Endothelial cell of umbilical vein (primary cell): ENCODE measurements at regions not wholly inside any gene's neighbourhood (a gene's known extent, or its start where the extent isn't known, plus 50 kb on each side); places are given as distances from the start of the nearest gene placed in this dataset.

Source experiments
- CTCF ChIP-seq, 2 donors: IDR thresholded peaks; 1 replicate in 1 of 2; 2 replicates in 1 of 2; pipeline ENCODE4 v1.5.1; 2011; ENCODE audit warnings: low read length in 2 of 2, mild to moderate bottlenecking in 2 of 2, moderate library complexity in 2 of 2, control low read depth in 1 of 2, inconsistent platforms in 1 of 2, low read depth in 1 of 2; ENCODE audit not compliant: insufficient read depth in 1 of 2; ENCODE audit errors: extremely low read depth in 1 of 2
- EZH2 ChIP-seq: IDR thresholded peaks from 2 replicates; pipeline ENCODE4 v1.6.1; 2012; ENCODE audit warnings: borderline replicate concordance, low read depth, mild to moderate bottlenecking, moderate library complexity, low read length, inconsistent platforms; ENCODE audit not compliant: severe bottlenecking
- JUN ChIP-seq: IDR thresholded peaks from 2 replicates; pipeline ENCODE4 v1.6.1; 2011; ENCODE audit warnings: borderline replicate concordance, low read depth; ENCODE audit not compliant: insufficient read length, insufficient read depth
- MYC ChIP-seq: IDR thresholded peaks from one replicate; pipeline ENCODE4 v1.6.1; 2011; ENCODE audit warnings: mild to moderate bottlenecking, low read depth, low read length
- POLR2A ChIP-seq: IDR thresholded peaks from 2 replicates; pipeline ENCODE4 v1.6.1; 2012; ENCODE audit warnings: low read depth, mild to moderate bottlenecking, control low read depth, low read length
- POLR2AphosphoS5 ChIP-seq: IDR thresholded peaks from 2 replicates; pipeline ENCODE4 v1.6.1; 2012; ENCODE audit warnings: low read depth, mild to moderate bottlenecking, control low read depth, low read length, moderate library complexity; ENCODE audit not compliant: insufficient read depth

DNA sequence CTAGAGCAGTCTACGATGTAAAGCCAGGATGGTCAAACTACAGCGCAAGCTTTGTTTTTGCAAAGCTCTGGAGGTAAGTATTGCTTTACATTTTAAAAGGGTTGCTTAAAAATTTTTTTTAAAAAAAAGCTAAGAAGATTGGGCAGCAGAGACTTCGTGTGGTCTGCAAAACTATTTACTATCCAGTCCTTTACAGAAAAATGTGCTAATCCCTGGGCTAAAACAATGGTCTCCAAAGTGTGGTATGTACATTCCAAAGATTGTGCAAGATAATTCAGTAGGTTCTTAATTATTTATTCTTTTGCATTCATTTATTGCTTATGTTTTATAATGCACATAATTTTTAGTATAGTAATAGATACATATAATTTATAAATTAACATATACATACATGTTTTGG, 113.2 kb downstream of the MFAP3L start:
- no peak for TF ChIP-seq POLR2A
- TF ChIP-seq CTCF (IDR thresholded peaks at IDR 0.05; ENCODE audit: extremely low read depth in 1 of 2, insufficient read depth in 1 of 2, low read depth in 1 of 2, low read length in 2 of 2) = no peak
- TF ChIP-seq MYC = no peak
- no peak for TF ChIP-seq POLR2AphosphoS5
- no peak for TF ChIP-seq JUN
- no peak for TF ChIP-seq EZH2
